Thoracic aorta (tissue), 2 donors: ENCODE measurements at regions not wholly inside any gene's neighbourhood (a gene's known extent, or its start where the extent isn't known, plus 50 kb on each side); places are given as distances from the start of the nearest gene placed in this dataset.

Experiments
- ATAC-seq: fragments of 150-250 bp; one replicate; pipeline ENCODE4 v1.8.0; 2017; ENCODE audit warnings: low read depth; ENCODE audit not compliant: insufficient number of reproducible peaks, low FRiP score
- DNase-seq: peaks from one replicate; pipeline ENCODE4 v3.0.0-alpha.2; 2020; ENCODE audit warnings: low spot score
- H3K27ac ChIP-seq, 2 donors: fragments of 200-600 bp; sonication (generic); 1 replicate in 1 of 2; 2 replicates in 1 of 2; pipeline ENCODE4 v1.5.1; 2016; ENCODE audit warnings: mild to moderate bottlenecking in 2 of 2, moderate library complexity in 2 of 2
- H3K27me3 ChIP-seq: fragments of 200-600 bp; sonication (generic); replicated peaks from 2 replicates; pipeline ENCODE4 v1.6.0; 2016; ENCODE audit warnings: mild to moderate bottlenecking; ENCODE audit not compliant: insufficient read depth
- H3K36me3 ChIP-seq: fragments of 200-600 bp; sonication (generic); one replicate; pipeline ENCODE4 v1.5.1; 2016
- H3K4me1 ChIP-seq, 2 donors: fragments of 200-600 bp; sonication (generic); 1 replicate in 1 of 2; 2 replicates in 1 of 2; pipeline versions ENCODE4 v1.5.1 to v1.6.0; 2016; ENCODE audit warnings: low read depth in 2 of 2, mild to moderate bottlenecking in 1 of 2; ENCODE audit not compliant: control insufficient read depth in 1 of 2
- H3K4me3 ChIP-seq: fragments of 200-600 bp; sonication (generic); 2 replicates; pipeline ENCODE4 v1.5.1; 2016; ENCODE audit warnings: mild to moderate bottlenecking
- H3K9me3 ChIP-seq: fragments of 200-600 bp; sonication (generic); 2 replicates; pipeline ENCODE4 v1.5.1; 2016
- TF ChIP-seq, protein P1 (sequence below): fragments of 200-600 bp; sonication (generic); IDR thresholded peaks from one replicate; pipeline ENCODE4 v1.5.1; 2019; ENCODE audit warnings: antibody characterized with exemption

DNA sequence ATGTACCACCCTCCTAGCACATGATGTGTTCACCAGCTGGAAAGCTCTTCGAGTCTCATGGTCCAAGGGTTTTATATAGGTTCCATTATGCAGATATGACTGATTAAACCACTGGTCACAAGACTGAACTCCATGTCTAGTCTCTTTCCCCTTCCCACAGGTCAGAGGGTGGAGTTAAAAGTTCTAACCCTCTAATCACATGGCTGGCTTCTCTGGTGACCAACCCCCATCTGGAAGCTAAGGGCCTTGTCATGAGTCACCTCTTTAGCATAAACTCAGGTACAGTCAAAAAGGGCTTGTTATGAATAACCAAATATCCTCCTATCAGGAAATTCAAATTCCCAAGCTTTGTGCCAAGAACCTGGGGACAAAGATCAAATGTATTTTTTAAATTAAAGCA is 52.0 kb upstream of the KLHL31 start:
- H3K36me3 ChIP-seq = no peaks in the 10 kb centered on the region
- no peaks in the 10 kb centered on the region for H3K4me1 ChIP-seq
- H3K9me3 ChIP-seq = no peaks in the 10 kb centered on the region
- H3K27me3 ChIP-seq = no peaks in the 10 kb centered on the region
- no peak overlapping the region for H3K27ac ChIP-seq
- H3K4me3 ChIP-seq = no peak overlapping the region
- TF ChIP-seq, protein P1, sequence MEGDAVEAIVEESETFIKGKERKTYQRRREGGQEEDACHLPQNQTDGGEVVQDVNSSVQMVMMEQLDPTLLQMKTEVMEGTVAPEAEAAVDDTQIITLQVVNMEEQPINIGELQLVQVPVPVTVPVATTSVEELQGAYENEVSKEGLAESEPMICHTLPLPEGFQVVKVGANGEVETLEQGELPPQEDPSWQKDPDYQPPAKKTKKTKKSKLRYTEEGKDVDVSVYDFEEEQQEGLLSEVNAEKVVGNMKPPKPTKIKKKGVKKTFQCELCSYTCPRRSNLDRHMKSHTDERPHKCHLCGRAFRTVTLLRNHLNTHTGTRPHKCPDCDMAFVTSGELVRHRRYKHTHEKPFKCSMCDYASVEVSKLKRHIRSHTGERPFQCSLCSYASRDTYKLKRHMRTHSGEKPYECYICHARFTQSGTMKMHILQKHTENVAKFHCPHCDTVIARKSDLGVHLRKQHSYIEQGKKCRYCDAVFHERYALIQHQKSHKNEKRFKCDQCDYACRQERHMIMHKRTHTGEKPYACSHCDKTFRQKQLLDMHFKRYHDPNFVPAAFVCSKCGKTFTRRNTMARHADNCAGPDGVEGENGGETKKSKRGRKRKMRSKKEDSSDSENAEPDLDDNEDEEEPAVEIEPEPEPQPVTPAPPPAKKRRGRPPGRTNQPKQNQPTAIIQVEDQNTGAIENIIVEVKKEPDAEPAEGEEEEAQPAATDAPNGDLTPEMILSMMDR = no peak
- ATAC-seq = no peak
- no peak for DNase-seq

DNA sequence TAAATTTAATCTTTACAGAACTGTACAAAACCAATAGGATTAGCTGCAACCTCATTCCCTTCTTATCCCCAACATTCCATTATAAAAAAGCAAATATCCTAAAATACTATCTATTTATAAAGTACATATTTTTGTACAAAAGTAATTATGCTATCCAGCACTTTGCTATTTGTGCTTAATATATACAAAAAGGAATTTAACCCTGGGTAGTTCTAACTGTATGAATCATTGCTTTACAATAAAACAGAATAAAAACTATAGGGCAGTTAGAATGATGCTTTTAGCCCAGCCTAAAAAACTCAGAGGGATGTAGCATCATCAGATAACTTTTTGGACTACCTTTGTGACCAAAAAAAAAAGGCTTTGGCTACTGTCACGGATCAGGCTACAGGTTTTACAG is 49.9 kb upstream of the KLHL31 start:
- Histone ChIP-seq H3K4me1 (no peaks in the 10 kb centered on the region), H3K4me3 (no peak overlapping the region), H3K27ac (no peak overlapping the region), H3K36me3 (no peaks in the 10 kb centered on the region), H3K9me3 (no peaks in the 10 kb centered on the region), H3K27me3 (no peaks in the 10 kb centered on the region)
- ATAC-seq (no peak), DNase-seq (no peak)
- TF ChIP-seq, protein P1 = no peak
